ENCODE measurements at regions not wholly inside any gene's neighbourhood (a gene's known extent, or its start where the extent isn't known, plus 50 kb on each side); places are given as distances from the start of the nearest gene placed in this dataset.

DNA sequence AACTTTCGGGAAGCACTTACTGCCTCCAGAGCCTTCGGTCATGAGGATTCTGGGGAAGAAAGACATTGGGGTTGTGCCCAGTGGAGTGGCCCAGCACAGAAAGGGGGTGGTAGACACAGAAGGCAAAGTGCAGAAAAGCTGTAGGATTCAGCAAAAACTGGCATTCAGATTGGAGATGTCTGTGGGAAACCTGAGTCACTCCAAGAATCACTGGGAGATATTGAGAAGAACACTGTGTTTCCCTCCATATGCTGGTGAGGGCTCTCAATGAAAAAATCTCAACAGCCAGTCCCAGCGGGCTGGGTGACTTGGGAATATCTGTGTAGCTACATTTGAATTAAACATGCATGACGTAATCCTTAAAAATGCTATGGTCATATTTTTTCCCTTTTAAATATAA is 61.2 kb upstream of the RCN1 start:
- TF ChIP-seq, protein P1, sequence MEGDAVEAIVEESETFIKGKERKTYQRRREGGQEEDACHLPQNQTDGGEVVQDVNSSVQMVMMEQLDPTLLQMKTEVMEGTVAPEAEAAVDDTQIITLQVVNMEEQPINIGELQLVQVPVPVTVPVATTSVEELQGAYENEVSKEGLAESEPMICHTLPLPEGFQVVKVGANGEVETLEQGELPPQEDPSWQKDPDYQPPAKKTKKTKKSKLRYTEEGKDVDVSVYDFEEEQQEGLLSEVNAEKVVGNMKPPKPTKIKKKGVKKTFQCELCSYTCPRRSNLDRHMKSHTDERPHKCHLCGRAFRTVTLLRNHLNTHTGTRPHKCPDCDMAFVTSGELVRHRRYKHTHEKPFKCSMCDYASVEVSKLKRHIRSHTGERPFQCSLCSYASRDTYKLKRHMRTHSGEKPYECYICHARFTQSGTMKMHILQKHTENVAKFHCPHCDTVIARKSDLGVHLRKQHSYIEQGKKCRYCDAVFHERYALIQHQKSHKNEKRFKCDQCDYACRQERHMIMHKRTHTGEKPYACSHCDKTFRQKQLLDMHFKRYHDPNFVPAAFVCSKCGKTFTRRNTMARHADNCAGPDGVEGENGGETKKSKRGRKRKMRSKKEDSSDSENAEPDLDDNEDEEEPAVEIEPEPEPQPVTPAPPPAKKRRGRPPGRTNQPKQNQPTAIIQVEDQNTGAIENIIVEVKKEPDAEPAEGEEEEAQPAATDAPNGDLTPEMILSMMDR (IDR thresholded peaks at IDR 0.05; ENCODE audit: low read depth, low read length): no peak
- no peak for TF ChIP-seq EZH2phosphoT487 (IDR thresholded peaks at IDR 0.05; ENCODE audit: low read depth)
